B cell (primary cell): ENCODE measurements at regions not wholly inside any gene's neighbourhood (a gene's known extent, or its start where the extent isn't known, plus 50 kb on each side); places are given as distances from the start of the nearest gene placed in this dataset.

ENCODE experiments used
- ATAC-seq: fragments of 200-7000 bp; cut with Tn5 transposase; one replicate; pipeline ENCODE4 v1.10.0; 2021; ENCODE audit warnings: low read depth, mild to moderate bottlenecking, moderate number of reproducible peaks, moderate library complexity
- CTCF ChIA-PET: fragments of 350-600 bp; sonication (Branson Sonifier 250); formaldehyde crosslinking; loops from one replicate; lab custom pipeline; 2021; ENCODE audit warnings: antibody characterized with exemption, inconsistent platforms; lab: Charles Lee
- POLR2A ChIA-PET: fragments of 350-600 bp; sonication (Branson Sonifier 250); formaldehyde crosslinking; loops from one replicate; lab custom pipeline; 2021; ENCODE audit warnings: antibody characterized with exemption; lab: Charles Lee
- DNase-seq: peaks from one replicate; pipeline ENCODE4 v3.0.0; 2013
- H2AFZ ChIP-seq: 2 replicates; pipeline ENCODE4 v1.6.1; 2012; ENCODE audit warnings: mild to moderate bottlenecking, low read depth, low read length; ENCODE audit not compliant: insufficient read depth, poor library complexity, severe bottlenecking
- H3K27ac ChIP-seq, 2 donors: 1 replicate in 1 of 2; 2 replicates in 1 of 2; pipeline ENCODE4 v1.5.1; 2012 to 2013; ENCODE audit warnings: low read length in 2 of 2, mild to moderate bottlenecking in 2 of 2, moderate library complexity in 1 of 2
- H3K27me3 ChIP-seq, 4 experiments: fragments of 200-600 bp in 1 of 4; sonication (generic) in 1 of 4; replicated peaks in 1 of 4; 1 replicate in 2 of 4; 2 replicates in 2 of 4; pipeline versions ENCODE4 v1.6.1 to v1.7.0; 2013 to 2016; ENCODE audit warnings: low read length in 3 of 4, mild to moderate bottlenecking in 2 of 4, mixed read lengths in 1 of 4, moderate library complexity in 1 of 4; ENCODE audit not compliant: insufficient read depth in 4 of 4, control insufficient read depth in 3 of 4; ENCODE audit errors: control extremely low read depth in 1 of 4
- H3K36me3 ChIP-seq, 2 experiments: replicated peaks in 1 of 2; 1 replicate in 1 of 2; 2 replicates in 1 of 2; pipeline versions ENCODE4 v1.6.1 to v1.7.1; 2013; ENCODE audit warnings: low read length in 1 of 2; ENCODE audit not compliant: insufficient read depth in 2 of 2, control insufficient read depth in 1 of 2; ENCODE audit errors: control extremely low read depth in 1 of 2, extremely low read depth in 1 of 2
- H3K4me1 ChIP-seq, 2 donors: fragments of 200-600 bp in 1 of 2; sonication (generic) in 1 of 2; 1 replicate in 1 of 2; 2 replicates in 1 of 2; pipeline versions ENCODE4 v1.5.1 to v1.6.1; 2013 to 2017; ENCODE audit warnings: low read length in 2 of 2; ENCODE audit not compliant: control insufficient read depth in 2 of 2, insufficient read depth in 2 of 2
- H3K4me2 ChIP-seq: replicated peaks from 2 replicates; pipeline ENCODE3; 2012; ENCODE audit warnings: mild to moderate bottlenecking, low read depth, low read length; ENCODE audit not compliant: poor library complexity, severe bottlenecking
- H3K4me3 ChIP-seq, 5 experiments: fragments of 200-600 bp in 1 of 5; sonication (generic) in 1 of 5; 1 replicate in 3 of 5; 2 replicates in 2 of 5; pipeline versions ENCODE4 v1.5.1 to v1.7.0; 2011 to 2016; ENCODE audit warnings: low read length in 4 of 5, mild to moderate bottlenecking in 4 of 5, low read depth in 2 of 5, control low read depth in 1 of 5, moderate library complexity in 1 of 5; ENCODE audit not compliant: insufficient read depth in 1 of 5; ENCODE audit errors: control extremely low read depth in 1 of 5, extremely low read depth in 1 of 5
- H3K79me2 ChIP-seq: fragments of 200-600 bp; sonication (generic); one replicate; pipeline ENCODE4 v1.6.0; 2016; ENCODE audit warnings: low read length; ENCODE audit not compliant: control insufficient read depth, insufficient read depth
- H3K9ac ChIP-seq: fragments of 200-600 bp; sonication (generic); 2 replicates; pipeline ENCODE4 v1.6.1; 2017; ENCODE audit warnings: mild to moderate bottlenecking, low read length, moderate library complexity
- H3K9me3 ChIP-seq, 3 donors: one replicate each; pipeline versions ENCODE4 v1.6.1 to v1.7.1; 2013; ENCODE audit warnings: low read length in 2 of 3; ENCODE audit not compliant: control insufficient read depth in 2 of 3, insufficient read depth in 1 of 3; ENCODE audit errors: control extremely low read depth in 1 of 3
- H4K20me1 ChIP-seq: 2 replicates; pipeline ENCODE4 v1.6.0; 2012; ENCODE audit warnings: mild to moderate bottlenecking, low read length; ENCODE audit not compliant: insufficient read depth, control insufficient read depth, poor library complexity, severe bottlenecking
- H3K27ac Mint-ChIP-seq: one replicate; pipeline ENCODE4 v1.8.0; 2021; ENCODE audit warnings: mixed read lengths
- H3K27me3 Mint-ChIP-seq: one replicate; pipeline ENCODE4 v1.8.0; 2021; ENCODE audit warnings: mixed read lengths
- H3K4me1 Mint-ChIP-seq: one replicate; pipeline ENCODE4 v1.8.0; 2021; ENCODE audit warnings: mixed read lengths
- H3K4me3 Mint-ChIP-seq: one replicate; pipeline ENCODE4 v1.8.0; 2021; ENCODE audit warnings: mixed read lengths
- H3K9me3 Mint-ChIP-seq: one replicate; pipeline ENCODE4 v1.8.0; 2022; ENCODE audit warnings: mixed read lengths; ENCODE audit not compliant: insufficient read depth
- EZH2 ChIP-seq: IDR thresholded peaks from 2 replicates; pipeline ENCODE4 v1.6.1; 2012; ENCODE audit warnings: borderline replicate concordance, low read depth, mild to moderate bottlenecking, moderate library complexity, low read length; ENCODE audit not compliant: insufficient read depth, poor library complexity, severe bottlenecking
- WGBS: methylation state at CpG from one replicate; pipeline ENCODE4 v1.1.5; 2013; ENCODE audit warnings: missing lambda C conversion rate; ENCODE audit not compliant: insufficient coverage; 5-methylcytosine and 5-hydroxymethylcytosine counted together
- intact Hi-C: fragments of 100-400 bp; cut with micrococcal nuclease; formaldehyde crosslinking; loops from one replicate; pipeline ENCODE4 v1.10.0; 2022
- TF ChIP-seq, protein P1 (sequence below): fragments of 200-600 bp; IDR thresholded peaks from one replicate; pipeline ENCODE4 v1.8.0; 2022; ENCODE audit warnings: antibody characterized with exemption, mild to moderate bottlenecking

DNA sequence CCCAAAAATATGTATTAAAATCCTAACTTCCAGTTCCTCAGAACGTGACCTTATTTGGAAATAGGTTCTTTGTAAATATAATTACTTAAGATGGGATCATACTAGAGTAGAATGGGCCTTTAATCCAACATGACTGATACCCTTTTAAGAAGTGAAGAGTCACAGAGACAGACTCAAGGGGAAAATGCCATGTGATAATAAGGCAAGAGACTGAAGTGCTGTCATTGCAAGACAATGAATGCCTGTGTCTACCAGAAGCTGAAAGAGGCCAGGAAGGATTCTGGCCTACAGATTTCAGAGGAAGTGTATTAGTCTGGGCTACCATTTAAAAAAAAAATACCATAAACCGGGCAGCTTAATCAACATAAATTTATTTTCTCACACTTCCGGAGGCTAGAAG, 85.9 kb upstream of the LRRC55 start:
- Histone ChIP-seq H3K4me2 (no peak overlapping the region), H3K27me3 (no peaks in the 10 kb centered on the region), H3K4me1 (no peaks in the 10 kb centered on the region), H2AFZ (no peak overlapping the region), H3K27ac (no peak overlapping the region), H3K9me3 (peaks cover 0 to 7% (median 0%) of the 10 kb centered on the region in 3 donors), H4K20me1 (no peaks in the 10 kb centered on the region), H3K4me3 (no peak overlapping the region), H3K9ac (no peak overlapping the region), H3K36me3 (no peaks in the 10 kb centered on the region), H3K79me2 (no peaks in the 10 kb centered on the region)
- no CpG with 5 or more reads among the region's 3 CpGs for WGBS
- intact Hi-C loops, result no loop called here
- Mint-ChIP-seq H3K9me3 (peaks cover 3% of the 10 kb centered on the region), H3K4me3 (no peak overlapping the region), H3K27ac (no peak overlapping the region), H3K27me3 (peaks cover 20% of the 10 kb centered on the region), H3K4me1 (no peaks in the 10 kb centered on the region)
- DNase-seq, result no peak
- POLR2A ChIA-PET, result no interaction called here
- CTCF ChIA-PET, result no interaction called here
- no peak for ATAC-seq
- TF ChIP-seq, protein P1, sequence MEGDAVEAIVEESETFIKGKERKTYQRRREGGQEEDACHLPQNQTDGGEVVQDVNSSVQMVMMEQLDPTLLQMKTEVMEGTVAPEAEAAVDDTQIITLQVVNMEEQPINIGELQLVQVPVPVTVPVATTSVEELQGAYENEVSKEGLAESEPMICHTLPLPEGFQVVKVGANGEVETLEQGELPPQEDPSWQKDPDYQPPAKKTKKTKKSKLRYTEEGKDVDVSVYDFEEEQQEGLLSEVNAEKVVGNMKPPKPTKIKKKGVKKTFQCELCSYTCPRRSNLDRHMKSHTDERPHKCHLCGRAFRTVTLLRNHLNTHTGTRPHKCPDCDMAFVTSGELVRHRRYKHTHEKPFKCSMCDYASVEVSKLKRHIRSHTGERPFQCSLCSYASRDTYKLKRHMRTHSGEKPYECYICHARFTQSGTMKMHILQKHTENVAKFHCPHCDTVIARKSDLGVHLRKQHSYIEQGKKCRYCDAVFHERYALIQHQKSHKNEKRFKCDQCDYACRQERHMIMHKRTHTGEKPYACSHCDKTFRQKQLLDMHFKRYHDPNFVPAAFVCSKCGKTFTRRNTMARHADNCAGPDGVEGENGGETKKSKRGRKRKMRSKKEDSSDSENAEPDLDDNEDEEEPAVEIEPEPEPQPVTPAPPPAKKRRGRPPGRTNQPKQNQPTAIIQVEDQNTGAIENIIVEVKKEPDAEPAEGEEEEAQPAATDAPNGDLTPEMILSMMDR, result no peak
- TF ChIP-seq EZH2, result no peak

DNA sequence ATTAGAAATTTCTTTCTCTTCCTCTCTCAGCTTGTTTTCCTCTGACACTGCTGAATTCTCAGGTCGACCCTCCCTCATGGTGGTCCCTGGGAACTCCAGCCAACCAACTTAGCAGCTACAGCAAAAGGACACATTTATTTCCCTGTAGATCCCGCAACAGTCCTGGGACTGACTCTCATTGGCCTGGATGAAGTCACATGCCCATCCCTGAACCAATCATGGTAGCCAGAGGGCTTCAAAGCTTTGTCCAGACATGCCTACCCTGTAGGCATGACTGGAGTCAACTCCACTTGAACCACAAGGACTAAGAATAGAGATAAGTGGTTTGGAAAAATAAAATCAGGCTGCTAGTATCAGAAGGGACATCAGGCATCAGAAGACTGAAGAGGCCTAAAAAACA, 84.6 kb upstream of the LRRC55 start:
- ChIA-PET POLR2A (no interaction called here), CTCF (no interaction called here)
- no peak overlapping the region for H3K4me2 ChIP-seq
- no peak for ATAC-seq
- H3K4me3 ChIP-seq, result no peak overlapping the region
- H3K36me3 ChIP-seq, result no peaks in the 10 kb centered on the region
- intact Hi-C loops, result no loop called here
- Mint-ChIP-seq H3K27me3 (peaks cover 12% of the 10 kb centered on the region), H3K4me3 (no peak overlapping the region), H3K9me3 (no peaks in the 10 kb centered on the region), H3K4me1 (no peaks in the 10 kb centered on the region), H3K27ac (no peak overlapping the region)
- H3K4me1 ChIP-seq, result no peaks in the 10 kb centered on the region
- no peaks in the 10 kb centered on the region for H4K20me1 ChIP-seq
- no peak overlapping the region for H3K9ac ChIP-seq
- 75% methylated on average over 1 of the region's 2 CpGs for WGBS
- H2AFZ ChIP-seq, result no peak overlapping the region
- H3K27me3 ChIP-seq, result no peaks in the 10 kb centered on the region
- H3K79me2 ChIP-seq, result no peaks in the 10 kb centered on the region
- no peak for TF ChIP-seq EZH2
- TF ChIP-seq, protein P1, result no peak
- no peak for DNase-seq
- H3K27ac ChIP-seq, result no peak overlapping the region
- peaks cover 0 to 4% (median 0%) of the 10 kb centered on the region in 3 donors for H3K9me3 ChIP-seq
